NB4 (cell line): ENCODE measurements at regions not wholly inside any gene's neighbourhood (a gene's known extent, or its start where the extent isn't known, plus 50 kb on each side); places are given as distances from the start of the nearest gene placed in this dataset.

ENCODE experiments used
- CTCF ChIP-seq: IDR thresholded peaks from one replicate; pipeline ENCODE4 v1.5.1; 2012; ENCODE audit warnings: low read depth, low read length
- MAX ChIP-seq: IDR thresholded peaks from 2 replicates; pipeline ENCODE4 v1.6.1; 2011; ENCODE audit warnings: low read depth, low read length
- MYC ChIP-seq: IDR thresholded peaks from 2 replicates; pipeline ENCODE4 v1.6.1; 2011; ENCODE audit warnings: low read depth, low read length
- POLR2A ChIP-seq: IDR thresholded peaks from 2 replicates; pipeline ENCODE4 v1.6.1; 2011; ENCODE audit warnings: mild to moderate bottlenecking; ENCODE audit not compliant: insufficient read length; ENCODE audit errors: extremely low read depth

- no peak for TF ChIP-seq POLR2A
- TF ChIP-seq CTCF: no peak
- no peak for TF ChIP-seq MAX
- no peak for TF ChIP-seq MYC
These were observed 110.8 kb upstream of the MPHOSPH6 start for GRCh38 chr16:82280867-82281266.
